ENCODE measurements at regions not wholly inside any gene's neighbourhood (a gene's known extent, or its start where the extent isn't known, plus 50 kb on each side); places are given as distances from the start of the nearest gene placed in this dataset.

- ChIA-PET POLR2A (no interaction called here), CTCF (interaction anchor here (0.8 to 2.6 kb wide), 6 partner anchors 9 to 600 kb away, joined by 3 to 14 read pairs (median 4); no protein-coding TSS in a partner anchor)
- no peak for TF ChIP-seq CTCF (IDR thresholded peaks at IDR 0.05; ENCODE audit: control extremely low read depth, extremely low read depth, low read depth, missing control alignments)
- no peak for DNase-seq (ENCODE audit: extremely low spot score)
Measured at GRCh38 chr2:168338292-168338691, 90.9 kb upstream of the STK39 start.

- POLR2A ChIA-PET: no interaction called here
- CTCF ChIA-PET: interaction anchor here (0.9 to 2.6 kb wide), 5 partner anchors 8 to 623 kb away, joined by 3 to 14 read pairs (median 4); no protein-coding TSS in a partner anchor
Measured at GRCh38 chr2:168338803-168339437, 91.5 kb upstream of the STK39 start.

GRCh38 chr2:168340931-168341330 lies 93.5 kb upstream of the STK39 start:
- TF ChIP-seq CTCF (IDR thresholded peaks at IDR 0.05; ENCODE audit: control extremely low read depth, extremely low read depth, low read depth, missing control alignments): no peak
- DNase-seq (ENCODE audit: extremely low spot score): no peak
- ChIA-PET CTCF (interaction anchor here (1.6 kb wide), 1 partner anchor 10 kb away, joined by 4 read pairs; no protein-coding TSS in a partner anchor), POLR2A (no interaction called here)

More at GRCh38 chr2:168338803-168339437, 91.5 kb upstream of the STK39 start:
- no peak for DNase-seq (ENCODE audit: extremely low spot score)
- no peak for TF ChIP-seq CTCF (IDR thresholded peaks at IDR 0.05; ENCODE audit: control extremely low read depth, extremely low read depth, low read depth, missing control alignments)

GRCh38 chr2:168343586-168343985 lies 96.2 kb upstream of the STK39 start:
- POLR2A ChIA-PET: no interaction called here
- CTCF ChIA-PET: interaction anchor here (1.3 to 6.1 kb wide), 6 partner anchors 11 to 578 kb away, joined by 3 to 50 read pairs (median 38); no protein-coding TSS in a partner anchor
- DNase-seq (ENCODE audit: extremely low spot score): no peak
- TF ChIP-seq CTCF (IDR thresholded peaks at IDR 0.05; ENCODE audit: control extremely low read depth, extremely low read depth, low read depth, missing control alignments): no peak

GRCh38 chr2:168344706-168345105 lies 97.3 kb upstream of the STK39 start:
- ChIA-PET CTCF (interaction anchor here (1.2 to 6.1 kb wide), 7 partner anchors 12 to 577 kb away, joined by 3 to 50 read pairs (median 37); no protein-coding TSS in a partner anchor), POLR2A (no interaction called here)

GRCh38 chr2:168345601-168346000 lies 98.2 kb upstream of the STK39 start:
- TF ChIP-seq CTCF (IDR thresholded peaks at IDR 0.05; ENCODE audit: control extremely low read depth, extremely low read depth, low read depth, missing control alignments): no peak
- CTCF ChIA-PET: interaction anchor here (0.9 to 6.1 kb wide), 10 partner anchors 11 to 1799 kb away, joined by 3 to 50 read pairs (median 4); no protein-coding TSS in a partner anchor
- peak; percentile 26 for DNase-seq (ENCODE audit: extremely low spot score)
- POLR2A ChIA-PET: no interaction called here

More at GRCh38 chr2:168344706-168345105, 97.3 kb upstream of the STK39 start:
- DNase-seq (ENCODE audit: extremely low spot score): no peak
- TF ChIP-seq CTCF (IDR thresholded peaks at IDR 0.05; ENCODE audit: control extremely low read depth, extremely low read depth, low read depth, missing control alignments): no peak

All from GM10248 (cell line).